ENCODE measurements at regions not wholly inside any gene's neighbourhood (a gene's known extent, or its start where the extent isn't known, plus 50 kb on each side); places are given as distances from the start of the nearest gene placed in this dataset.
"Not testable (repeated sequence)": the region's sequence is repeated elsewhere in the genome, so short reads cannot be mapped to it uniquely, and the experiment has no call there.

DNA sequence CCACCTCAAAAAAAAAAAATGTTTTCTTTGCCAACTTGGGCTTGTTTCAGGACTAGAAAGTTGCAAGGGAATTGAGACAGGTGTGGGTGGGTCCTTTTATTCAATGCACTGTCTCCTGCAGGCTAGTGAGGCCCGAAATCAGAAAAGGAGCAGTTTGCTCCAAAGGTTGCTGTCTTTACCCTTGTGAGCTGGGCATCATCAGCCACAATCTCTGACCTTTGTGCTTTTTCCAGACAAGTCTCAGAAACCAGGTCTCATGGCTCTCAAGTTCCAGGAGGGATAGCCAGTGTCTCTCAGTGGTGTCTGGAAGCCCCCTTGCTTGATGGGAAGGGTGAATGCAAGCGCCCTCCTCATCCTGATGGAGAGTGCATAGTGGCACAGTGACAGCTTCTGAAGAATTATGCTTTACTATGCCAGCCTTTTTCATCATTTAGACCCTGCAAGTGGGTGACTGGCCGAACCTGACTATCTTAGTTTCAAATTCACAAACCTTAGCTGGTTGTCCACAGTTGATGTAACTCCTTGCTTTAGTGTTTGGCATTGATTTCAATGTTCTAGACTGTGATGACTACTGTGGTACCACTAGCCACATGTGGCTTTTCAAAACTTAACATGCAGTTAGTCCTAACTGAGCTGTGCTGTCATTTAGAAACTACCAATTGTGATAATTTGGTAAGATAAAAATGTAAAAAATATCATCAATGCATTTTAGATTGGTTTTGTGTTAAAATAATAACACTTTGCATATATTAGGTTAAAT, 468.6 kb downstream of the GADD45G start:
- no CpG with 5 or more reads among the region's 3 CpGs for WGBS, 2 donors (ENCODE audit: extremely low coverage in 2 of 2, insufficient read length in 2 of 2, insufficient replicate concordance in 1 of 2)
- no peaks in the 10 kb centered on the region for H3K4me1 ChIP-seq (ENCODE audit: control insufficient read depth in 2 of 2, insufficient read depth in 1 of 2, low read depth in 1 of 2, low read length in 2 of 2)
- H3K27me3 ChIP-seq (ENCODE audit: control insufficient read depth in 3 of 3, insufficient read depth in 3 of 3, low read depth in 1 of 3, low read length in 3 of 3): no peaks in the 10 kb centered on the region
- H3K9me3 ChIP-seq (replicated peaks in 1 of 2; ENCODE audit: control insufficient read depth in 2 of 2, insufficient read depth in 1 of 2, low read depth in 1 of 2, low read length in 2 of 2): no peaks in the 10 kb centered on the region
- no peak overlapping the region for H2AK5ac ChIP-seq (ENCODE audit: low read depth, low read length)
- H2BK120ac ChIP-seq (ENCODE audit: low read depth, low read length): no peak overlapping the region
- H3K9ac ChIP-seq (ENCODE audit: low read depth, low read length, poor library complexity): no peak overlapping the region
- no peak overlapping the region for H3K14ac ChIP-seq (ENCODE audit: low read length)
- no peak overlapping the region for H4K8ac ChIP-seq (ENCODE audit: low read depth, low read length)
- H2BK12ac ChIP-seq (ENCODE audit: low read length): no peak overlapping the region
- H3K36me3 ChIP-seq (replicated peaks in 1 of 2; ENCODE audit: control insufficient read depth in 2 of 2, insufficient read depth in 2 of 2, low read length in 2 of 2): no peaks in the 10 kb centered on the region
- H3K18ac ChIP-seq (ENCODE audit: low read length): no peak overlapping the region
- H2BK15ac ChIP-seq (ENCODE audit: low read length): no peak overlapping the region
- no peak overlapping the region for H2BK5ac ChIP-seq (ENCODE audit: low read length)
- no peak for DNase-seq (ENCODE audit: low spot score)
- no peak overlapping the region for H3K23ac ChIP-seq (ENCODE audit: low read depth, low read length, poor library complexity)
- no peak overlapping the region for H3K4me2 ChIP-seq (ENCODE audit: insufficient read depth, low read length, poor library complexity, severe bottlenecking)
- H3K27ac ChIP-seq (replicated peaks; ENCODE audit: low read length): no peak overlapping the region
- no peak overlapping the region for H4K91ac ChIP-seq (ENCODE audit: low read depth, low read length, poor library complexity)
- no peak overlapping the region for H3K4ac ChIP-seq (ENCODE audit: low read length)
- no peak overlapping the region for H2AFZ ChIP-seq (ENCODE audit: low read length)
- H3K79me1 ChIP-seq (ENCODE audit: low read depth, low read length): no peaks in the 10 kb centered on the region
- no peak overlapping the region for H3K4me3 ChIP-seq (ENCODE audit: low read length in 2 of 2)

DNA sequence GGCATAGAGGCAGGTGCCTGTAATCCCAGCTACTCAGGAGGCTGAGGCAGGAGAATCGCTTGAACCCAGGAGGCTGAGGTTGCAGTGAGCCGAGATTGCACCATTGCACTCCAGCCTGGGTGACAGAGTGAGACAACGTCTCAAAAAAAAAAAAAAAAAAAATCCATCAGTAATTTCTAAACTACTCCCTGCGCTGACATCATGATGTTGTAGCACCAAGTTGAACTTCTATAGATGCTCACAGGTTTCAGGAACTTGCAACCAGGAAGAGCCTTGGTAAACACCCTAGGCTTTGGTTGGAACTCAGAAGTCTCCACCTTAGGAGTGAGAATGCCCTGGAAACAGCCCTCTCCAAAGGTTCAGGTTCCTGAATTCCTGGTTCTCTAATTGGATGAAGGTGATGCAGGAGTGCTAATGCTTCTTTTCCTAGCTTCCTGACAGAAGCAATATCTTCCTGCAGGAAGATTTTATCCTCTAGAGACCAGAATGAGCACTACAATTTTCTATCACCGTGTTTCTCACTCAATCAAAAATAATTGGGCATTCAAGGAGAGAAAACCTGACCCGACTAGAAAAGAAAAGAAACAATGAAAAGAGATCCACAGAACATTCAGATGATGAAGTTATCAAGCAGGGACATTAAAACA, 469.6 kb downstream of the GADD45G start:
- Histone ChIP-seq H2BK15ac (ENCODE audit: low read length) (no peak overlapping the region), H2BK12ac (ENCODE audit: low read length) (no peak overlapping the region), H4K8ac (ENCODE audit: low read depth, low read length) (no peak overlapping the region), H2BK120ac (ENCODE audit: low read depth, low read length) (no peak overlapping the region), H3K9ac (ENCODE audit: low read depth, low read length, poor library complexity) (no peak overlapping the region), H3K18ac (ENCODE audit: low read length) (no peak overlapping the region), H3K4me3 (ENCODE audit: low read length in 2 of 2) (no peak overlapping the region), H2AK5ac (ENCODE audit: low read depth, low read length) (no peak overlapping the region), H3K23ac (ENCODE audit: low read depth, low read length, poor library complexity) (no peak overlapping the region), H3K14ac (ENCODE audit: low read length) (no peak overlapping the region), H3K79me1 (ENCODE audit: low read depth, low read length) (no peaks in the 10 kb centered on the region), H2AFZ (ENCODE audit: low read length) (no peak overlapping the region), H3K27ac (replicated peaks; ENCODE audit: low read length) (no peak overlapping the region), H3K4ac (ENCODE audit: low read length) (no peak overlapping the region), H3K36me3 (replicated peaks in 1 of 2; ENCODE audit: control insufficient read depth in 2 of 2, insufficient read depth in 2 of 2, low read length in 2 of 2) (no peaks in the 10 kb centered on the region), H2BK5ac (ENCODE audit: low read length) (no peak overlapping the region), H3K4me2 (ENCODE audit: insufficient read depth, low read length, poor library complexity, severe bottlenecking) (no peak overlapping the region), H3K9me3 (replicated peaks in 1 of 2; ENCODE audit: control insufficient read depth in 2 of 2, insufficient read depth in 1 of 2, low read depth in 1 of 2, low read length in 2 of 2) (no peaks in the 10 kb centered on the region), H3K27me3 (ENCODE audit: control insufficient read depth in 3 of 3, insufficient read depth in 3 of 3, low read depth in 1 of 3, low read length in 3 of 3) (no peaks in the 10 kb centered on the region), H4K91ac (ENCODE audit: low read depth, low read length, poor library complexity) (no peak overlapping the region), H3K4me1 (ENCODE audit: control insufficient read depth in 2 of 2, insufficient read depth in 1 of 2, low read depth in 1 of 2, low read length in 2 of 2) (no peaks in the 10 kb centered on the region)
- no CpG with 5 or more reads among the region's 6 CpGs for WGBS, 2 donors (ENCODE audit: extremely low coverage in 2 of 2, insufficient read length in 2 of 2, insufficient replicate concordance in 1 of 2)
- DNase-seq (ENCODE audit: low spot score): no peak

DNA sequence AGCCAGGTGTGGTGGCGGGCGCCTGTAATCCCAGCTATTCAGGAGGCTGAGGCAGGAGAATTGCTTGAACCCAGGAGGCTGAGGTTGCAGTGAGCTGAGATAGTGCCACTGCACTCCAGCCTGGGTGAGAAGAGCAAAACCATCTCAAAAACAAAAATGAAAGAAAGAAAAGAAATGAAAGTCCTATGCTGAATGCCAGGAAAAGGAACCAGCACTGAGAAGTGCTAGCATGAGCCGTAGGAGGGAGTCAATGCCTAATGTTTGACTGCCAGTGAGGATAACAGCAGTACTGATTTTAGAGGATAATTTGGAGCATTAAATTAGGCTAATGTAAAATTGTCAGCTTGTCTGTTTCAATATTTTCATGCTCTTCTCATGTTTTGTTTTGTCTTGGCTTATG, 472.8 kb downstream of the GADD45G start:
- not testable (repeated sequence) for H3K36me3 ChIP-seq (replicated peaks in 1 of 2; ENCODE audit: control insufficient read depth in 2 of 2, insufficient read depth in 2 of 2, low read length in 2 of 2); H3K9ac ChIP-seq (ENCODE audit: low read depth, low read length, poor library complexity); H3K27me3 ChIP-seq (ENCODE audit: control insufficient read depth in 3 of 3, insufficient read depth in 3 of 3, low read depth in 1 of 3, low read length in 3 of 3); H3K4me1 ChIP-seq (ENCODE audit: control insufficient read depth in 2 of 2, insufficient read depth in 1 of 2, low read depth in 1 of 2, low read length in 2 of 2); H2AFZ ChIP-seq (ENCODE audit: low read length); H3K4me3 ChIP-seq (ENCODE audit: low read length in 2 of 2); H3K27ac ChIP-seq (replicated peaks; ENCODE audit: low read length); H4K91ac ChIP-seq (ENCODE audit: low read depth, low read length, poor library complexity); DNase-seq (ENCODE audit: low spot score); H4K8ac ChIP-seq (ENCODE audit: low read depth, low read length); H3K79me1 ChIP-seq (ENCODE audit: low read depth, low read length); H3K14ac ChIP-seq (ENCODE audit: low read length); H2BK12ac ChIP-seq (ENCODE audit: low read length); H2BK120ac ChIP-seq (ENCODE audit: low read depth, low read length); H3K4me2 ChIP-seq (ENCODE audit: insufficient read depth, low read length, poor library complexity, severe bottlenecking); H2BK5ac ChIP-seq (ENCODE audit: low read length); H3K18ac ChIP-seq (ENCODE audit: low read length); H3K23ac ChIP-seq (ENCODE audit: low read depth, low read length, poor library complexity); H3K9me3 ChIP-seq (replicated peaks in 1 of 2; ENCODE audit: control insufficient read depth in 2 of 2, insufficient read depth in 1 of 2, low read depth in 1 of 2, low read length in 2 of 2); H3K4ac ChIP-seq (ENCODE audit: low read length); H2BK15ac ChIP-seq (ENCODE audit: low read length); H2AK5ac ChIP-seq (ENCODE audit: low read depth, low read length)
- no CpG with 5 or more reads among the region's 3 CpGs for WGBS, 2 donors (ENCODE audit: extremely low coverage in 2 of 2, insufficient read length in 2 of 2, insufficient replicate concordance in 1 of 2)

DNA sequence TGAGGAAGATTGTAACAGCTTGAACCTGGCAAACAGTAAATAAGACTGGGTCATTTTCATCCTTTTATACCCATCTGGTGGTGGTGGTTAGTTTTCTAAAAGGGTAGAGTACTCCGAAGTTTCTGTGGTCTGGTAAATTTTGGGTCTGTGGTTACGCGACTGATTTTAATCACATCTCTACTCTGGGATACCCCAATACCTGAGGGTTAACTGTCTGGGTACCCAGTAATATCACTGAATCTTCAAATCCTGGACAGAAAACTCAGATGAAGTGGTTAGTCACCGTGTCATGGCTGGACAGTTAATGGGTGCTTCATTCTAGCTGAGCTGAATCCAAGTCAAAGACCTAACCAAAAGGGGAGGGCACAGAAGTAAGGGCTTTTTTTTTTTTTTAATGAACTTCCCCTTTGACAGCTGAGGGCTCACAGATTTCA, 474.2 kb downstream of the GADD45G start:
- DNase-seq (ENCODE audit: low spot score): no peak

More for the DNA sequence above, 474.2 kb downstream of the GADD45G start:
- Histone ChIP-seq H4K8ac (ENCODE audit: low read depth, low read length) (no peak overlapping the region), H3K4me2 (ENCODE audit: insufficient read depth, low read length, poor library complexity, severe bottlenecking) (no peak overlapping the region), H3K9me3 (replicated peaks in 1 of 2; ENCODE audit: control insufficient read depth in 2 of 2, insufficient read depth in 1 of 2, low read depth in 1 of 2, low read length in 2 of 2) (no peaks in the 10 kb centered on the region), H3K27ac (replicated peaks; ENCODE audit: low read length) (no peak overlapping the region), H3K23ac (ENCODE audit: low read depth, low read length, poor library complexity) (no peak overlapping the region), H3K14ac (ENCODE audit: low read length) (no peak overlapping the region), H3K27me3 (ENCODE audit: control insufficient read depth in 3 of 3, insufficient read depth in 3 of 3, low read depth in 1 of 3, low read length in 3 of 3) (peaks cover 0 to 7% (median 0%) of the 10 kb centered on the region in 3 experiments), H4K91ac (ENCODE audit: low read depth, low read length, poor library complexity) (no peak overlapping the region), H3K18ac (ENCODE audit: low read length) (no peak overlapping the region), H2BK5ac (ENCODE audit: low read length) (no peak overlapping the region), H2AK5ac (ENCODE audit: low read depth, low read length) (no peak overlapping the region), H3K9ac (ENCODE audit: low read depth, low read length, poor library complexity) (no peak overlapping the region), H2BK15ac (ENCODE audit: low read length) (no peak overlapping the region), H2BK120ac (ENCODE audit: low read depth, low read length) (no peak overlapping the region), H3K4me1 (ENCODE audit: control insufficient read depth in 2 of 2, insufficient read depth in 1 of 2, low read depth in 1 of 2, low read length in 2 of 2) (no peaks in the 10 kb centered on the region), H3K36me3 (replicated peaks in 1 of 2; ENCODE audit: control insufficient read depth in 2 of 2, insufficient read depth in 2 of 2, low read length in 2 of 2) (no peaks in the 10 kb centered on the region), H2BK12ac (ENCODE audit: low read length) (no peak overlapping the region), H3K4ac (ENCODE audit: low read length) (no peak overlapping the region), H2AFZ (ENCODE audit: low read length) (no peak overlapping the region), H3K79me1 (ENCODE audit: low read depth, low read length) (no peaks in the 10 kb centered on the region), H3K4me3 (ENCODE audit: low read length in 2 of 2) (no peak overlapping the region)
- WGBS, 2 donors (ENCODE audit: extremely low coverage in 2 of 2, insufficient read length in 2 of 2, insufficient replicate concordance in 1 of 2): no CpG with 5 or more reads among the region's 4 CpGs

Measured in neuronal stem cell (in vitro differentiated cells).